ENCODE measurements at regions not wholly inside any gene's neighbourhood (a gene's known extent, or its start where the extent isn't known, plus 50 kb on each side); places are given as distances from the start of the nearest gene placed in this dataset.
"Not testable (repeated sequence)": the region's sequence is repeated elsewhere in the genome, so short reads cannot be mapped to it uniquely, and the experiment has no call there.

DNA sequence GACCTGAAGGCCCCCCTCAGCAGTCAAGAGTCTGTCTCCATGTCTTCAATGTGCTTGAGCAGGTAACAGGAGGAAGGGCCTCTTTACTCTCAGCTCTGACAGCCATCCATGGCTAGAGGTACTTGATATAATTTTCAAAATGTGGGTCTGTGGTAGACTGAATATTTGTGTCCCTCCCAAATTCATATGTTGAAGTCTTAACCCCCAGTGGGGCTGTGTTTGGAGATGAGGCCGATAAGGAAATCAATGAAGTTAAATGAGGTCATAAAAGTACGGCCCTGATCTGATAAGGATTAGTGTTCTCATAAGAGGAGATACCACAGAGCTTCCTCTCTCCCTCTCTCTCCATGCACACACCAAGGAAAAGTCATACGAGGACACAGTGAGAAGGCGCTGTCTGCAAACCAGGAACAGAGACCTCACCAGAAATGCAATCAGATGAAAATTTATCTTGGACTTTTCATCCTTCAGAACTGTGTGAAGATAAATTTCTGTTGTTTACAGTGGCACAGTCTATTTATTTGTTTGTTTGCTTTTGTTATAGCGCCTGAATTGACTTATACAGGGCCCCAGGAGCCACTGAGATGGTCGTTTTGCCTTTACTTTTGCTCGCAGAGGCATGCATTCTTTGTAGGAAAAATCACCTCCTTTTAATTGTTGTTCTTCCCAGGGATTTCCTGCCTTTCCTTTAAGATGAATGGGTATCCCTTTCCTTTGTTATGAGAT lies 274.8 kb upstream of the TRIB2 start:
- no peak for DNase-seq (ENCODE audit: low read depth in 2 of 2)

DNA sequence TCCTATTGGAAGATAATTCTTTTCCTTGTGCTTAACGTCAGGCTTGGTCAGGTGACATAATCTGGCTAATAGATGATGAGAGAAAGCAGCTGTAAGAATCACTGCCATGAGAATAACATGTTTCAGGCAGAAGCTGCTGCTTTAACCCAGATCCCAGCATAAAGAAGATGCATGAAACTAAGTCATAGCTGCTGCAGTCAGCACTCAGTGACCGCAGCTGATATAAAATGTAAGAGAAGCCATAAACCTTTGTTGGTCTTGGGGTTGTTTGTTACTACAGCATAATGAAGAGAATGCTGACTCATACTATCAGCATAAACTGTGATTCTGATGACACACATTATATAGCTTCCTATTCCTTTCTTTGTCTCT lies 274.3 kb upstream of the TRIB2 start:
- DNase-seq (ENCODE audit: low read depth in 2 of 2), result peak in 1 of 2 donors; percentile 29

DNA sequence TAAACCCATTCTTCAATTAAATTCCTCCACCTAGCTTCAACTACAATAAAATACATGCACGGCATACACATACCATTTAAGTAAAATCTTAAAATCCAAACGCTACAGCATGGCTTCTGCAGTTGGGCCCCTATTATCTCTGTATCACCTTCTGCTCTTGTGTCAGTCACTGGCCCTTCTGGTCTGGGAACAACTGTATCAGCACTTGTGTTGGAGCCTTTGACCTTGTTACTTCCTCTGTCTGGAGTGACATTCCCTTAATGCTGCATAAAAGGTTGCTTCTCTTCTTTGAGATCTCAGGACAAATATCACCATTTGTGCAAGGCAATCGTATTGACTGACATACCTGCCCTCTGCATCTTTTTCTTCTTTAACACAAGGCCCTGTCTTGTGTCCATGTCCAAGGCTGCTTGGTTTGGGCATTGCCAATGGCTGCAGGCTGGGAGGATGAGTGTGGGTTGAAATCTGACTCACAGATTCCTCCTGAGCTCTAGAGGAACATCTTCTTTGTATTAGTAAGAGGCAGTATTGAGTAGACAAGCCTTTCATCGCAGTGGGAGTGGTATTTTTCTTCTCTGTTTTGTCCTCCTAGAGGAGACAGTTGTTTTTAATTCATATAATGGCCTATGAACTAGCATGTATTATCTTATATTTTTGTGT lies 267.8 kb upstream of the TRIB2 start:
- DNase-seq (ENCODE audit: low read depth in 2 of 2), result no peak

DNA sequence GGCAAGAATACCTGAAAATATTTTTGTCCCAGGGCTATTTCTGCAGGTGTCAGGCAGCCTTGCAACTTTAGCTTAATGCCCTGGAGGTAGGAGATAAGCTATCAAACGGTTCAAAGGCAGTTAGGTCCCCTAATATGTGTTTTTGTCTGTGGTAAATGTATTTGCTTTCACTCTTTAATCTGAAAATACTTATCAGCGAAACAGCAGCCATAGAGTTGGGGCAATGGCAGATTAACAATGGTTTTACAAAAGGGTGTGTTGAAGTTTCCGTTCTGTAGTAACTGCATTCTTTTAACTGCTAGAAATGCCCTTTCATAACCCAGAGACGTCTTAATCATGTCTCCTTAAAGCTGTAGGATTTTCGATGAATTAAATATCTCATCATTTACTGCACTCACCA lies 265.0 kb upstream of the TRIB2 start:
- DNase-seq (ENCODE audit: low read depth in 2 of 2), result no peak

DNA sequence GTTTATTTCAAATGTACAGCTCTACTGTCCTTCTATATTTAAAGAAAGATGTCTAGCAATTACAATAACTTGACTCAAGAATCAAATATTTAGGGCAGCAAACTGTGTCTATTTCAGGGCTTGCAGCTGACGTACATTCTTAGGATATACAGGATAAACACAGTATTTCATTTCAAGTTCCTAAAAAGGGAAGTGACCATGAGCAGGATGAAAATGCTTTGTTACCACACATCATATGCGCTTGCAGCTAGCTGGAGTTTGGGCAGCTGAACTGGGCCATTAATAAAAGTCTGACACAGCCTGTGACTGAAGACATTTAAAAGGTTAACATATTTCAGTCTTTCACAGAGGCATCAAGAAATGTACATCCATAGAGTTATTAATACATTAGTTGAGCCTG lies 264.6 kb upstream of the TRIB2 start:
- no peak for DNase-seq (ENCODE audit: low read depth in 2 of 2)

DNA sequence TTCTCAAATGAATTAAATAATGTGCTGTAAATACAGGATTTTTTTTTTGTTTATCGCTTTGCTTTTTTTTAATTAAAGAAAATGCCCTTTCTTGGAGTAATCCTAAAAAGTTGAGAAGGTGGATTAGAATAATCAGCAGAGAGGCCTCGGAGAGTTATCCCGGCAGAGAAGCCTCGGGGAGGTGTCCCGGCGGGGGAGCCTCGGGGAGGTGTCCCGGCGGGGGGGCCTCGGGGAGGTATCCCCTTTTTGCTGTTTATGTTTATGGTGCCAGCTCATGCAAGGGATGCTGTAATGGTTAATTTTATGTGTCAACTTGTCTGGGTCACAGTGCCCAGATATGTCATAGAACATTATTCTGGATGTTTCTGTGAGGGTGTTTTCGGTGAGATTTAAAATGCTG lies 263.0 kb upstream of the TRIB2 start:
- DNase-seq (ENCODE audit: low read depth in 2 of 2), result no peak

DNA sequence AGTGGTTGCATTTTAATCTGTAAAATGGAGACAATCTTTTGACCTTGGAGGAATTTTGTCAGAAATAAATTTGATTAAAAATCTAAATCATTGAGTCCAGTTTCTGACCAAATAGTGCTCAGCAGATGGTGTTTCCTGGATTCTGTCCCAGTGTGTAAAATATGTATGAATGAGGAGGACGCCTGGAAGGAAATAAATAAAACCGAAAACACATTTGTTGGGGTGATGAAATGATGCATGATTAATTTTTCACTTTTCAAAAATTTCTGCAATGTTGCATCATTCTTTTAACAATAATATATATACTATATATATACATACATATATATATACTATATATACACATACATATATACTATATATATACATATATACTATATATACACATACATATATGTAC lies 261.1 kb upstream of the TRIB2 start:
- no peak for DNase-seq (ENCODE audit: low read depth in 2 of 2)

DNA sequence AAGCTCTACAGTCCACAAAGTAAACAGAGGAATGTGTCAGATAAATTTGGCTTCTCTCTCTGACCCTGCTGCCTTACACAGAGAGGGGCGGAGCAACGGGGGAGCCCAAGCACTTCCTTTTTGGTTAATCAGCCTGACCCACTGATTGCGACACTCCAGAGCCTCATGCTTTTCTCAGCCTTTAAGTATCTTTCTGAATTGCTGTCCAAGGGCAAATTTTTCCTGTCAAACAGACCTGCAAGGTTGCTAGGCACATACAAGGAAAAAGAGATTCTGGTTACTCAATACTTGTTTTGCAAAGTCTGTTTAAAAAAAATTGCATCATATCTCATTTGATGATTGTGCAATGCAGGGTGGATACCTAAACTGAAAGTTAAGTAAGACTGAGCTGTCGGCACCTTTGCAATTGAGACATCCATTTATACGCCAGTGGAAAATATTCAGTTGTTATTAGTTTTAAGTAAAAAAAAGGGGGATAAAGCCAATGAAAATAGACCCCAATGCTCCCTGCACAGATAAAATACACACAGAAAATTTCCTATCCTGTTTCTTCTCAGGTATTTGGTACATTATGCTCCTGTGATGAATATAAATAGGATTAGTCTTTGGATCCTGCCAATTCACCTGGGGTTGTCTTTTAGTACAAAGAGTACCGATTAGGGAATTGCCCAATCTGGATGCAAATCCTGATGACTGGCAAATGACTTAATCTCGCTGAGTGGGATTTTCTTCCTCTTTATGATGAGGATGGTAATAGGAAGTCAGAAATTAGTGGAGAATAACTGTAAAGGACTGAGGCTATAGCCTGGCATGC lies 260.2 kb upstream of the TRIB2 start:
- DNase-seq (ENCODE audit: low read depth in 2 of 2), result peak; percentile 52 to 88

DNA sequence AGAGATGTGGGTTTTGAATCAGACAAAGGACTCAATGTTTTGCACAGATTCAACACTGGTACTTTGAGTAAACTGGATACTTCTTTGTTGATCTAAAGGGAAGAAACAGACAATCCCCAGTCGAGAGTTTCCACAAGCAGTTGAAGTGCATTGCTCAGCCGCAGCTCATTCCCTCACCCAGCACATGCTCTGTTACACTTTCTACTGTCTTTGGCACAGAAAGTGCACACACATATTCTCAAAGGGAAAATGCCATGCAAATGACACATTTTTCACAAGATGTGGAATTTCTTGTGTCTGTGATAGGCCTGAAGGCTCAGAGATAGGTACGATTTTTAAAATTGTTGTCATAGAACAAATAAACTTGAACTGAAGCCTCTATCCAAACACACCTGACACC lies 258.9 kb upstream of the TRIB2 start:
- no peak for DNase-seq (ENCODE audit: low read depth in 2 of 2)

DNA sequence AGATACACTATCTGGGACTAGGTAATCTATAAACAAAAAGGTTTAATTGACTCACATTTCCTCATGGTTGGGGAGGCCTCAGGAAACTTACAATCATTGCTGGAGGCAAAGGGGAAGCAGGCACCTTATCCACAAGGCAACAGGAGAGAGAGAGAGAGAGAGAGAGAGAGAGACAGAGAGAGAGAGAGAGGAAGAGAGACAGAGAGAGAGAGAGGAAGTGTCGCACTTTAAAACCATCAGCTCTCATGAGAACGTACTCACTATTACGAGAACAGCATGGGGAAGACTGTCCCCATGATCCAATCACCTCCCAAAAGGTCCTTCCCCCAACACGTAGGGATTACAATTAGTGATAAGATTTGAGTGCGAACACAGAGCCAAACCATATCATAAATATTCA lies 253.5 kb upstream of the TRIB2 start:
- no peak for DNase-seq (ENCODE audit: low read depth in 2 of 2)

DNA sequence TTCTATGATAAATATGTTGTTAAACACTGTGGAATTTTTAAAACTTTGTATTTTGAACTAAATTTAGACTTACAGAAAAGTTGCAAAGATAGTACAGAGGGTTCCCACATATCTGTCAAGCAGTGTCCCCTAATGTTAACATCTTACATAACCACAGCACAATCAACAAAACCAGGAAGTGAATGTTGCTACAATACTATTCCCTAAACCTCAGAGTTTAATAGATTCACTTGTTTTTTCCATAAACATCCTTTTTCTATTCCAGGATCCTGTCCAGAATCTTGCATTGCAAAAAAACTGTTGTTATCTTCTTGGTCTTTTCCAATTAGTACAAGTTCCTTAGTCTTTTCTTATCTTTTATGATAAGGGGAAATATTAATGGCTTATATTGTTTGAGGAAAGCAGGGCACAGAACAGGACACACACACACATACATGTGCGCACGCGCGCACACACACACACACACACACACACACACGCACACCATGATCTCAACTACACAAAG lies 251.1 kb upstream of the TRIB2 start:
- DNase-seq (ENCODE audit: low read depth in 2 of 2), result peak; percentile 32 to 53

DNA sequence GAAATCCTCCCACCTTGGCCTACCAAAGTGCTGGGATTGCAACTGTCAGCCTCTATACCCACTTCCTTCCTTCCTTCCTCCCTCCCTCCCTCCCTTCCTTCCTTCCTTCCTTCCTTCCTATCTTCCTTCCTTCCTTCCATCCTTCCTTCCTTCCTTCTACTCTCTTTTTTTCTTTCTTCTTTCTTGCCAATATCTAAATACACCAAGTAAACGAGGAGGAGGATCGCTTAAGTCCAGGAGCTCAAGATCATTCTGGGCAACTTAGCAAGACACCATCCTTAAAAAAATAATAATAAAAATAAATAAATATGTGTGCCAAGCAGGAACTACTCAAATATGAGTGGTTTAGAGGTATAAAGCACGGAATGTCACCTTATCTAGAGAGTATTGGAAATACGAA lies 249.4 kb upstream of the TRIB2 start:
- no peak for DNase-seq (ENCODE audit: low read depth in 2 of 2)

DNA sequence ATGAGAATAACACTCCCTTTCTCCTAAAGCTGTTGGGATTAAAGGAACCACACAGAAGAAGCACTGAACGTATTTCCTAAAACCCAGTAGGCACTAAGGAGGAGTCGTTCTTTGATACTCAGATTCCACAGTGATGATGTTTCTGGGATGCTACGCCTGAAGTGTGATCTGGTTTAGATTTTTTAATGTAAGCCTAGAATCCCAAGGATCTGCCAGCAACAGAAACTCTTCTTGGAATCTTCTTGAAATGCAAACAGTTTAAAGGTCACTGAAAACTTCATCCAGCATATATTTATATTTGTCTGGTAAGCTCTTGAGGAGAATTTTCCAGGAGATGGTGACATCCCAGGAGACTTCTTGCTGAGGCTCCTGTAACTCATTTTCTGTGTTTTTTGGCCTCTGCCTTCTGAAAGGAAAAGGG lies 247.6 kb upstream of the TRIB2 start:
- no peak for DNase-seq (ENCODE audit: low read depth in 2 of 2)

DNA sequence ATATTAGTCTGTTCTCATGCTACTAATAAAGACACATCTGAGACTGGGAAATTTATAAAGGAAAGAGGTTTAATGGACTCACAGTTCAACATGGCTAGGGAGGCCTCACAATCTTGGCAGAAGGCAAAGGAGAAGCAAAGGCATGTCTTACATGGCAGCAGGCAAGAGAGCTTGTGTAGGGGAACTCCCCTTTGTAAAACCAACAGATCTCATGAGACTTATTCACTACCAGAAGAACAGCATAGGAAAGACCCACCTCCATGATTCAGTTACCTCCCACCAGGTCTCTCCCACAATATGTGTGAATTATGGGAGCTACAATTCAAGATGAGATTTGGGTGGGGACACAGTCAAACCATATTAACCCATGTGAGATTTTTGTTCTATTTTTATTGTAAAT lies 244.5 kb upstream of the TRIB2 start:
- DNase-seq (ENCODE audit: low read depth in 2 of 2), result not testable (repeated sequence)

DNA sequence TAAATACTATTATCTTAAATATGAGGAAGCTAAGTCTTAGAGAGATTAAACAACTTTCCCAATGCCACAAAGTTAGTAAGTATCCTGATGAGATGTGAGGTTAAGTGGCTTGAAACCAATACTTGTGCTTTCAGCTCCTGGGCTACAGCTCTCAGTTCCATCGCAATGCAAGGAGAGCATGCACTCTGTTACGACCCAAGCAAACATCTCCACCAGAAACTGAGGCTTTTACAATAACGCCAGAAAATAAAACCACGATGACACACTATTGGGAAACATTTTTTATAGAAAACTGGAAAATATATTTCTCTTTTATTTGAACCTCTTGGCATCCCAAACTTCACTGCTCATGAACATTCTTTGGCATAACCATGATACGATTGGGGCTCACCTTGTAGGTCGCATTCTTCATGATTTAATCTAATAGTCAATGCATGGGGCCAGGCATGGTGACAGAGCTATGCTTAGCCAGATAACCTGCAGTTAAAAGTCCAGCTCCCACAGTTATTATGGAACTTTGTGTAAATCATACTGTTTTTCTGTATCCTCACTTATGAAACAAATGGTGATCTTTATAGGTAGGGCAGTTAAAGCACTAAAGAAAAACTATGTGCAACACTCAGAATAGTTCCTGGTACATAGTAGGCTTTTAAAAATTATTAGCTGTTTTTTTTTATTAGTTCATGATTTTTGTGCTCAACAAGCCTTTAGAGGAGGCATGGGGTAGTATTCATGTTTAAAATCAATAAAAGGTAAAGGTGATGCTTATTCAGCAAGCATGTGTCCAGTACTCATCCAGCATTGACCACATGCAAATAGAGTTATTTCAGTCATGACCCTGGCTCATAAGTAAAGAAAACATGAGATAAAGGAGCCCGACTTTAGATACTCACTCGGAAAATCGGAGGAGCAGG lies 238.3 kb upstream of the TRIB2 start:
- DNase-seq (ENCODE audit: low read depth in 2 of 2), result no peak

DNA sequence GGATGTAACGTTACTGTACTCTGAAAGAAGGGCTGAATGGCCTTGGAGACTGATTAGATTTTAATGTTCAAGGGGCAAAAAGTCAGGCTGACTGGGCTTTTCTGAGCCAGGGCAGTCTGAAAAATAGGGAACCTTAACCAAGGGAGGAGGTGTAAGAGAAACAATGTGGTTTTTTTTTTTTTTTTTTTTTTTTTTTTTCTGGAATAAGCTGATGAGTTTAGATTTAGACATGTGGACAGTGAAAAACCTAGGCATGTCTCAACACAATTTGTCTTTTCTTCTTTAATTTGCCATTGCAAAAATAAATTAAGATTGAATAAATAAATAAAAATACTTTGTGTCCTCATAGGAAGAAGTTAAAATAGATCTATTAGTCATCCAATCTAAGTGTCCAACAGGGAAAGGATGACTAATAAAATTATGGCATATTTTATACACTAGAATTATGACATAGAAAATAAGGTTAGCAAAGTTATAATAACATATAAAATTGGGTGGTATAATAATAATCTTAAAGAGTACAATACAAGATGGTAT lies 237.6 kb upstream of the TRIB2 start:
- DNase-seq (ENCODE audit: low read depth in 2 of 2), result peak in 1 of 2 donors; percentile 36

DNA sequence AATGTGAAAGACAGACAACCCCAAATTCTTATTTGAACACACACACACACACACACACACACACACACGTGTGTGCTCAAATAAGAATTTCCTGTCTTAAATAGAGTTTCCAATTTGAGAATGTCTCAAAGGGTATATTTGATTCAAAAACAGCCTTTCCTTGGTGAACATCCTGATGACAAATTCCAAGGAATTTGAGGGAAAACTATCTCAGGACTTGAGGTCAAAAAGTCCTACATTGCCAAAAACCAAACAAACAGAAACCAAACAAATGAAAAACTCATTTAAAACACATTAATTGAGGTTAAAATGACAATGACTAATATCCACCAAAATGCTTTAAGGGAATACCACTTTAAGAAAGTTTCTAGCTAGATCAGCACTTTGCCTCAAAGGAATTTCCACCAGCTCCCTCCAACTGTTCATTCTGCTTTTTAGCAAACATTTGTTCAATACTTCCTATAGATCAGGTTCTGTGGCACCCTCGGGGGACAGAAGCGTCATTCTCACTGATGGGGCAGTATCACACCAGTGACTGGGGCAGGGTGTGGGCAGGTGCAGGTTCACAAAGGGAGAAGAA lies 232.1 kb upstream of the TRIB2 start:
- peak in 1 of 2 donors; percentile 34 for DNase-seq (ENCODE audit: low read depth in 2 of 2)

DNA sequence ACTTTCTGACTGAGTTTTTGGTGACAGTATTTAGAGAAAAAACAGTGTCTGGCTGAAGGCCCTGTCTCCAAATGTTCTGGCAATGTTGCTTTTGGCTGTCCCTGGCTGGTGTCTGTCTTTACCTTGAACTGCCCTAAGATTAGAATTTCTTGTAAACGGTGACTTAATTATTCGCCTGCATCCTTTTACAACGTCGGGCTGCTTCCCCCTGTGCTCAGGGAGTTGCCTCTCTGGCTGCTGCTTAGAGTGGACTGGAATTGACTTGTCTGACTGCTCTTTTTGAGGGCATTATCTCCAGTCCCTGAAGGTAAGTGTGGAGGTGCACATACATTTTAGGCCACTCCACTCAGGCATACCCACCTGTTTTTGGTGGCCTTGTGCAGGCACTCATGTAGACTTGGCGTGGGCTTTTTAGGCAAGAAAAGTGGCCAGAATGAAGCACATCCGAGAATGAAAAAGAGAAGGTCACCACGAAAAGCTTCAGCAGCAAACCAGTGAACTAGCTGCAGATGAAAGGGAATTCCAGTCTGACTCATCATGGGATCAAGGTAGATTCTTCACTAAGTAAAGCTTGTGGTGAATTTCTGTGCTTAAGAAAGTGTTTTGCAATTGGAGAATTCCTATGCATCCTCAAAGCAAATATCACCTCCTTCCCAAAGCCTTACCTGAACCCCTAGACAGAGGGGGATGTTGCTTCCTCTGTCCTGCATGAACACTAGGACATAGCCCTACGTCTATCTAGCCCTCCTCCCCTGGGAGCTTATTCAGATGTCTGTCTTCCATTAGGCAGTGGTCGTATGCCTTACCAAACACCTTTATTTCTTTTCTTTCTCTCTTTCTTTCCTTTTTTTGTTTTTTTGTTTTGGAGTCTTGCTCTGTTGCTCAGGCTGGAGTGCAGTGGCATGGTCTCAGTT lies 230.3 kb upstream of the TRIB2 start:
- no peak for DNase-seq (ENCODE audit: low read depth in 2 of 2)

DNA sequence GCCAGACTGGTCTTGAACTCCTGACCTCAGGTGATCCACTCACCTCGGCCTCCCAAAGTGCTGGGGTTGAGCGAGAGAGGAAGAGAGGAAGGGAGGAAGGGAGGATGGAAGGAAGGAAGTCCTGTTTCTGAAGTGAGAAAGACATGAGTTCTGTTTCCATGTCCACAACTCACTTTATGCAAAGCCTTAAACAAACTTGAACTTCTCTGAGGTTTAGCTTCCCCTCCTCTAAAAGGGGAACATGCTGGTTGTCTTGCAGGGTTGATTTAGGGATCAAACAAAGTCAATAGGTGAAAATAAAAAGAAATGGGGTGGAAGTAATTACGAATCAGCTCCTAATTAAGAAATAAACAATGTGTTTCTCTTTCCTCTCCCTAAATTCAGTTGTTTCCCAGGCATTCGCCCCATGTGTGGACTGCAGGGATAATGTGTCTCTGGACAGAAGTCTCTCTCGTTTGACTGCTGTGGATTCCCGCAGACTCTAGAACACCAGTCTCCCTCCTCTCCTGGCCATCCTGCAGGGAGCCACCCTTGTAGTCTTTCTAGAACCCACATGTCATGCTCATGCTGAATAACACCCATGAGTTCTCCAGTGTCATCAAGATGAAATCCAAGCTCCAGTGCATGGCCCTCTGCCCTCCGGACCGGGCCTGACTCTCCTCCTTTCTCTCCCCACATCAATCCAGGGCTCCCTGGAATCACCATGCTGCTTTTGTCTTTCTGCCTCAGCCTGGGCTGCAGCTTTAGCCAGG lies 229.3 kb upstream of the TRIB2 start:
- no peak for DNase-seq (ENCODE audit: low read depth in 2 of 2)

Data from dermis microvascular lymphatic vessel endothelial cell (primary cell).